ENCODE measurements at regions not wholly inside any gene's neighbourhood (a gene's known extent, or its start where the extent isn't known, plus 50 kb on each side); places are given as distances from the start of the nearest gene placed in this dataset.
"Not testable (repeated sequence)": the region's sequence is repeated elsewhere in the genome, so short reads cannot be mapped to it uniquely, and the experiment has no call there.

DNA sequence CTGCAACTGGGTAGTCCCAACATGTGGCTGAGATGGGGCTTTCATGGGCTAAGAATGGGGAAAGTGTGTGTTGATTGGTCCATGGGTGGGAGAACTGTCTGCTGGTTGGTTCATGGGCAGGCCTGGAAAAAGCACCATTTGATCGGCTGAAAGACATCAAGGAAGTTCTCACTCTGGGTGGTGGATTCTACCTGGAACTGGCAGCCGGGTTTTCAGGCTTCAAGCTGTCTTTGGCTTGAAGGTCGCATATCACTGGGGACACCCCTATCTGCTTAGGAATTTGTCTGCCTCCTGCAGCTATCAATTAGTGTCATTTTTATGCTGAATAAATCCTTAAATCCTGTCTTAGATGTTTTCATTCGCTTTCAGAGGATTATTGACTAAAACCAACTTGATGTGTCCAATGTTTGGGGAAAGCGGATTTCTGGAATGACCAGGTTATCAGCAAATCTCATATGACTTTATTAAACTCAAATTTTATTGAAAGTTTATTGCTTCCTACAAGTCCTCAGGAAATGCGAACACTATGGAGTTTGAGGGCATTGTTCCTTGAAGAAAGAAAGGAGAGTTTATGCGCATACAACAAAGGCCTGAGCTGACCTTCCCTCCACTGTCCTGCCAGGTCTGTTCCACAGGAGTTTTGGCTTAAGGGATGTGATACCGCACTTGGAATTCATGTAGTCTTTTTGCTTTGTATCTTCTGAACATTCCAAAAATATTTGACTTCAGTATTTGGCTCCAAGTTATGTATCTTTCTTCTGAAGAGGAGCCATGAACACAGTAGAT is 451.1 kb downstream of the TUSC1 start:
- H3K9me3 Mint-ChIP-seq = peaks cover 11 to 27% of the 10 kb centered on the region in 2 donors
- no peak for DNase-seq (ENCODE audit: low spot score in 2 of 2)
- peaks cover 0 to 6% of the 10 kb centered on the region in 2 donors for H3K36me3 Mint-ChIP-seq
- no peak for ATAC-seq
- H3K27ac Mint-ChIP-seq = no peak overlapping the region

GRCh38 chr9:25225938-25226760 is 452.1 kb downstream of the TUSC1 start:
- DNase-seq (ENCODE audit: low spot score in 2 of 2) (no peak), ATAC-seq (no peak)
- peaks cover 0 to 5% of the 10 kb centered on the region in 2 donors for H3K36me3 Mint-ChIP-seq

GRCh38 chr9:25224996-25225395 is 453.2 kb downstream of the TUSC1 start:
- peaks cover 6 to 15% of the 10 kb centered on the region in 2 donors for H3K9me3 Mint-ChIP-seq
- ATAC-seq (no peak), DNase-seq (ENCODE audit: low spot score in 2 of 2) (no peak)
- H3K27ac Mint-ChIP-seq = no peak overlapping the region
- H3K36me3 Mint-ChIP-seq = no peaks in the 10 kb centered on the region

More at GRCh38 chr9:25225938-25226760, 452.1 kb downstream of the TUSC1 start:
- peaks cover 12 to 26% of the 10 kb centered on the region in 2 donors for H3K9me3 Mint-ChIP-seq
- H3K27ac Mint-ChIP-seq = no peak overlapping the region

DNA sequence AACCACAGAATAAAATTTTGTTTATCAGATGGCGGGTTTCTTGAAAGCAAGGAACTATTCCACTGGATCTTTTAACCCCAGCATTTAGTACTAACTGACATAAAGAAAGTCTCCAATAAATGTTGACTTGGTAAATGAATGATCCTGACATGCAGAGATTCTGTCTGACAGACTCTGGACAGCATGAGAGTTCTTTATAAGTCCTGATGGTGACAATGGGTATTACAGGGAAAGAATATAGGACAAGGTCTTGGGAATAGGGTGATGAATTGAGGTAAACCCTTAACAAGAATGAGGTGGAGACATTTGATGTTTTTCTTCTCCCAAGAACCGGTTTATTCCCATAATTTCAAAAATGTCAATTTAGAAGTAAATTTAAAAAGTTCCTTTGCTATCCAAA is 453.9 kb downstream of the TUSC1 start:
- H3K27ac Mint-ChIP-seq = no peak overlapping the region
- peaks cover 6 to 8% of the 10 kb centered on the region in 2 donors for H3K9me3 Mint-ChIP-seq
- ATAC-seq (no peak), DNase-seq (ENCODE audit: low spot score in 2 of 2) (no peak)
- no peaks in the 10 kb centered on the region for H3K36me3 Mint-ChIP-seq

- Mint-ChIP-seq H3K36me3 (no peaks in the 10 kb centered on the region), H3K27ac (no peak overlapping the region), H3K9me3 (peaks cover 4 to 16% of the 10 kb centered on the region in 2 donors)
- ATAC-seq (no peak), DNase-seq (ENCODE audit: low spot score in 2 of 2) (no peak)
Observed at GRCh38 chr9:25212361-25212760, 465.9 kb downstream of the TUSC1 start.

DNA sequence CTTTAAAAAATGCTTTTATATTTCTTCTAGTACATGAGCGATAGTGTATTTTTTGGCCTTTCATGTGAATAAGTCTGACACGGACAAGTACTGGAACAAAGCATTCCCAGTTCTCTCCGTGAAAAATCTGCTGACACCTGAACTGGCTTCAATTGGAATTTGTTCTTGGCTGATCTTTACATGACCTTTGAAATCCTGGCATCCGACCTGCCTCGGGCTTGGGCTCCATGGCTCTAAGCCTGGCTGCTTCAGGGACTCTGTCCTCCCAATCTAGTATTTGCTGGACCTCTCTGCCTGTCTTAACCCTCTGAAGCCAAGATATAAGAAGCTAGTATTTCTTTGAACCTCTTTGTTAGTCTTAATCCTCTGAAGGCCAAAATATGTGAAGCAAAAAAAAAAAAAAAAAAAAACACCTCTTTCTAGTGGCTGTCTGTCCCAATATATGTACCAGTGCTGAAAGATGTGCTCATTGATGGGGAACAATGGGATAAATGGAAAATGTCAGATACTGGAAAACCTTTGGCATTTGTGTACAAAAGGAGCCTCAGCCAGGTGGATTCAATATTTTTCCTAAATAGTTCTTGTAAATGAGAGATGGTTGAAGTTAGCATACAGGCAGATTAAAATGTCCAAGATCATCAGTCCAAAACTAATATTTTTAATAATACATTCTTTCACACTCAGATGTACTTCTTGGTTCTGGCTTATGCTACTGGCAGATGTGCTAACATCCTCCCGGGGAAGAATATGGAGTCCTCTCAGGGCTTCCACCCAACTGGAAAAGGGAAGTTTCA is 470.6 kb downstream of the TUSC1 start:
- Mint-ChIP-seq H3K36me3 (no peaks in the 10 kb centered on the region), H3K9me3 (peaks cover 12 to 28% of the 10 kb centered on the region in 2 donors), H3K27ac (no peak overlapping the region)
- ATAC-seq (no peak), DNase-seq (ENCODE audit: low spot score in 2 of 2) (no peak)

DNA sequence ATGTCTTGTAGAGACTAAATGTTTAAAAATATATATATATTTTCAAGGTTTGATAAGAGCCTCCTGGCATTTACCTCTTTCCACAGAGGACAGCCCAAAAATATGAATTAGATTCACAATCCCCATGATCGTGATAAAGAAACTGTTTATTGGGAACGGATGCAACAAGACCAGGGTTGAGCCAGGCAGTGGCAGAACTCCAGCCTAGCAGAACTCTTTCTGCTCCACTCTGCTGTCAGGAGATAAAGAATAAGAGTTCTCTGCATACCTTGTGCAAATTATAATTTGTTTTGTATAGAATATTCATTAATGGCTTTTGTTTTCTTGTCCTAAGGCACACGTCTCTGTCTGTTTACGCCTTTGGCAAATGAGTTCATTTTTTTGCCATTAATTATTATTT is 472.2 kb downstream of the TUSC1 start:
- Mint-ChIP-seq H3K36me3 (no peaks in the 10 kb centered on the region), H3K27ac (no peak overlapping the region), H3K9me3 (peaks cover 12 to 29% of the 10 kb centered on the region in 2 donors)
- ATAC-seq = no peak
- no peak for DNase-seq (ENCODE audit: low spot score in 2 of 2)

DNA sequence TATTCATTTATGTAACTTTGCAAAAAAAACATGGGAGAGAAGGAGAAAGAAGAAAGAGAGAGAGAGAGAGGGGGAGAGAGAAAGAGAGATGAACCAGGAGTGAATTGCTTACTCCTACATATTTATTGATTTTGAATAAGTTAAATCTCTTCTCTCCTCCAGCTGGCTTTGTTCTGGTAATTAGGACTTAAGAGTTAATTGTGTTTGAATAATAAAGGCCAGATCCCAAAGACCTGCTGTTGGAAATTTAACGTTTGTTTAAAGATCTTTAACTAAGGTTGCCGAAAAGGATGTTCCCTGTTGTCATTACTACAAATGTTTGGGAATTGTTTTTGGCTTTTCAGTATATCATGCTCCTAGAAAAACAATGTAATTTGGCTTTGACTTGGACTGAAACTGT is 473.0 kb downstream of the TUSC1 start:
- no peak overlapping the region for H3K27ac Mint-ChIP-seq
- H3K36me3 Mint-ChIP-seq = no peaks in the 10 kb centered on the region
- no peak for ATAC-seq
- DNase-seq (ENCODE audit: low spot score in 2 of 2) = no peak
- peaks cover 16 to 32% of the 10 kb centered on the region in 2 donors for H3K9me3 Mint-ChIP-seq

- no peak for ATAC-seq
- DNase-seq (ENCODE audit: low spot score in 2 of 2) = no peak
- H3K36me3 Mint-ChIP-seq = peaks cover 0 to 20% of the 10 kb centered on the region in 2 donors
- H3K9me3 Mint-ChIP-seq = peaks cover 24 to 39% of the 10 kb centered on the region in 2 donors
- H3K27ac Mint-ChIP-seq = no peak overlapping the region
Observed at GRCh38 chr9:25177858-25178257, 500.4 kb downstream of the TUSC1 start.

DNA sequence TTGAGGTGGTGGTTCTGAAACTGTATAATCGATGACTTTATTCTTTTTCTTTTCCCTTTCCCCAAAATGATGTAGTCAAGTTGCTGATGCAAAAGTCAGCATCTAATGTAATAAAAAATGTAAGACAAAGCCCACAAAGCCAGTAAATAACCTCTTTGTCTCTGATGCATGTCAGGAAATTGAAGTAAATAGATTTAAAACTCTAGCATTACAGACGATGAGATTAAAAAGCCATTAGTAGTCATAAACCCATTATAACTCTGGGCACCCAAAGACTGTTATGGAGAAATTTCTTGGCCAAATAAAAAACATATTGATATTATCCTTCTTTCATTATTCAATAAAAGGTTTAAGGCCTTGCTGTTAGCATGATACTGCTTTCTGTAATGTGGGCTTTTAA is 548.7 kb downstream of the TUSC1 start:
- no peak for ATAC-seq

GRCh38 chr9:25121811-25122210 is 556.4 kb downstream of the TUSC1 start:
- Mint-ChIP-seq H3K27ac (no peak overlapping the region), H3K36me3 (peaks cover 0 to 11% of the 10 kb centered on the region in 2 donors), H3K9me3 (peaks cover 9 to 13% of the 10 kb centered on the region in 2 donors)
- ATAC-seq (no peak), DNase-seq (ENCODE audit: low spot score in 2 of 2) (no peak)

More for the DNA sequence above, 548.7 kb downstream of the TUSC1 start:
- Mint-ChIP-seq H3K36me3 (peaks cover 0 to 11% of the 10 kb centered on the region in 2 donors), H3K27ac (no peak overlapping the region), H3K9me3 (peaks cover 10 to 12% of the 10 kb centered on the region in 2 donors)
- no peak for DNase-seq (ENCODE audit: low spot score in 2 of 2)

GRCh38 chr9:25119041-25119440 is 559.2 kb downstream of the TUSC1 start:
- peaks cover 4 to 7% of the 10 kb centered on the region in 2 donors for H3K36me3 Mint-ChIP-seq
- ATAC-seq = no peak
- H3K27ac Mint-ChIP-seq = no peak overlapping the region
- H3K9me3 Mint-ChIP-seq = peaks cover 17 to 21% of the 10 kb centered on the region in 2 donors
- no peak for DNase-seq (ENCODE audit: low spot score in 2 of 2)

GRCh38 chr9:25117791-25118190 is 560.5 kb downstream of the TUSC1 start:
- H3K36me3 Mint-ChIP-seq = peaks cover 4 to 7% of the 10 kb centered on the region in 2 donors
- ATAC-seq (no peak), DNase-seq (ENCODE audit: low spot score in 2 of 2) (no peak)
- H3K27ac Mint-ChIP-seq = no peak overlapping the region
- peaks cover 15 to 21% of the 10 kb centered on the region in 2 donors for H3K9me3 Mint-ChIP-seq

GRCh38 chr9:25102204-25102603 is 556.5 kb upstream of the IZUMO3 start:
- H3K36me3 Mint-ChIP-seq; H3K27ac Mint-ChIP-seq; ATAC-seq; DNase-seq (ENCODE audit: low spot score in 2 of 2): not testable (repeated sequence)
- H3K9me3 Mint-ChIP-seq = peaks cover 7 to 16% of the 10 kb centered on the region in 2 donors

DNA sequence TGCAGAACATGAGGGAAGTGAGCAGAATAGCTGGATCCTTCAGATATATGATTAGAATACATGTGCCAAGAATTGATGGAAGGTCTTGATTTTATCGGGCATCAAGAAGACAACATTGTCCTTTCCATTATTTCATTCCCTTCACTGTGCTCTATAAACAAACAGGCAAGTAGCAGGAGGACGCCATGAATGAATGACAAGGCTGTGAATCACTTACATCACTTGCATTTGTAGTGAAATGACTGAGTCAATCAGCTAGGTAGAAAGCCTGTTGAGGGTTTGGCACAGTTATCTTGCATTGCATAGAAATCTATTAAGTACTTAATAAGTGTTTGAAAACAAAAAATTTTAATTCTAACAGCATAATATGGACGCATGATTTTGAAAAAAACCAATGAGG is 548.8 kb upstream of the IZUMO3 start:
- no peak overlapping the region for H3K27ac Mint-ChIP-seq
- H3K36me3 Mint-ChIP-seq = no peaks in the 10 kb centered on the region
- ATAC-seq (no peak), DNase-seq (ENCODE audit: low spot score in 2 of 2) (no peak)
- peaks cover 10 to 12% of the 10 kb centered on the region in 2 donors for H3K9me3 Mint-ChIP-seq

DNA sequence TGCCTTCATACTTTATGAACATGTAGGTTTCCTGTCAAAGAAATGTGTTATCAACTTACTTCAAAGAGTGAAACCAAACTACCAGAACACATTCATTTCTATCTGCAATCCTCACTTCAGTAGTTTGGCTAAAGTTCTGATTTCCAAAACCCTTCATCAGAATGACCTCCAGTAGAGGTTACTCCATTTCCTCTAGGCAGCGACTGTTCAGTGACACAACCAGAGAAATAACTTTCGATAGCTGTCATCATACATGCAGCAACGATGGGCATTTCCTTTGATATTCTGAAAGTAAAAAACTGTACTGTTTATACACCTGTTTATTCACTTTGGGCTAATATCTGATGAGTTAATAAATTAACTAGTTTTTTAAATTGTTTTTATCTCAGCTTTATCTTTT is 532.5 kb upstream of the IZUMO3 start:
- Mint-ChIP-seq H3K27ac (no peak overlapping the region), H3K9me3 (peaks cover 18 to 26% of the 10 kb centered on the region in 2 donors), H3K36me3 (no peaks in the 10 kb centered on the region)
- DNase-seq (ENCODE audit: low spot score in 2 of 2) = no peak
- no peak for ATAC-seq
